Stimulated activated CD8-positive, alpha-beta memory T cell treated with anti-CD3 and anti-CD28 coated beads, Interleukin-12 subunit alpha, Interleukin-12 subunit beta, amount 100 ng/mL, for 1 hour (primary cell): ENCODE measurements at regions not wholly inside any gene's neighbourhood (a gene's known extent, or its start where the extent isn't known, plus 50 kb on each side); places are given as distances from the start of the nearest gene placed in this dataset.

Experiments used
- DNase-seq: peaks from one replicate; pipeline ENCODE4 v3.0.0-alpha.2; 2020; ENCODE audit warnings: low read depth

- no peak for DNase-seq
Observed at GRCh38 chr3:168647582-168647981, 551.9 kb upstream of the GOLIM4 start.

GRCh38 chr3:168645180-168645579, 549.5 kb upstream of the GOLIM4 start:
- no peak for DNase-seq

GRCh38 chr3:168628549-168628948, 532.8 kb upstream of the GOLIM4 start:
- no peak for DNase-seq

GRCh38 chr3:168625477-168625876, 529.8 kb upstream of the GOLIM4 start:
- no peak for DNase-seq

- no peak for DNase-seq
Observed at GRCh38 chr3:168624892-168625448, 529.2 kb upstream of the GOLIM4 start.

DNA sequence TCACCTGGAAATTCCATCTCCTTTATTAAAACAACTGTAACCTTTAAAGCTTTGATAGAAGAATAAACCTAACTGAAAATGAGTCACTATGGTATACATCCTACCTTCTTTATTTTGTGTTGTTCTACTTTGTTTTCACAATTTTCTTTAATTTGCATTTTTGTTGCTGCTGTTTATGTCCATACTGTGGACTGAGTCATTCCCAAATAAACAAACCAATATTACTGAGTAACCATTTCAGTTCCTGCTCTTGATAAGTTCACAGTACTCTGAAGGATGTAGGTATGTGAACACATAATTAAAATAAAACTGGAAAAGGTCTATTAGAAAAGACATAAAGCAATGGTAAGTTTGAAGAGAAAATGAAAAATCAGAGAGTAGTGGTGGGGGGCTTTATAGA, 528.5 kb upstream of the GOLIM4 start:
- no peak for DNase-seq

DNA sequence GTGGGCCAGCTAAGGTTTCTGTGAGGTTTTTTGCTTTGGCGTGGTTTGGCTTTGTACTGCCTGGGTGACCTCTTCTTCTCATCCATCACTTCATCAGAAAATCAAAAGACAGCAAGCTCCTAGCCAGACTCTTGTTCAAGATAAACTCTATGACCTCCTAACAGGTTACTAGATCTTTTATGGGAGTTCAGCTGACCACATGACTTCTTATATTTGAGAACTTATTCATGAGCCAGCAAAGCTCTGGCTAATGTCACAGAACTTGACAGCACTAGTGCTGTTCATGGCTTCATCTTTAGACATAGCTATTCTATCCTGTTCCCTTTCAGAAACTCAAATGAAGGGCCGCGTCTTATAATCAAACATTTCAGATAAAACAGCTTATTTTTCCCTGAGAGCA, 527.1 kb upstream of the GOLIM4 start:
- no peak for DNase-seq

- no peak for DNase-seq
Observed at GRCh38 chr3:168620854-168621253, 525.1 kb upstream of the GOLIM4 start.

- no peak for DNase-seq
Observed at GRCh38 chr3:168618827-168619470, 523.2 kb upstream of the GOLIM4 start.

DNA sequence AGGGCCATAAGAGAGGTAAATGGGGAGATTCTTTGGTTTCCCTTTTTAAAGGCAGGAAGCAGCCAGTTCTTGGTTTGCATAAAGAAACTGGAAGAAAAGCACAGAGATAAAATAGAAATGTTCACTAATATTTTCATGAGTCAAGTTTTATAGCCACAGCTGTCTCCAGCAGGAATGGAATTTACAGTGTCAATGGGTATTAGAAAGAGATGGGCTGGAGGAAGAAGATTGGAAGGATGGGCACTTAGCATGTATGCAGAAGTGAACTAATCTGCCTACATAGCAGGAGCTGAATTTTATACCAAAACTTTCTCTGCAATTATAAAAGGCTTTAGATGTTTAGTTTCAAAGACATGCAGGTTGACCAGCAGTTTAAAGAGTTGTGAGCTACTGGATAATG, 521.9 kb upstream of the GOLIM4 start:
- no peak for DNase-seq

DNA sequence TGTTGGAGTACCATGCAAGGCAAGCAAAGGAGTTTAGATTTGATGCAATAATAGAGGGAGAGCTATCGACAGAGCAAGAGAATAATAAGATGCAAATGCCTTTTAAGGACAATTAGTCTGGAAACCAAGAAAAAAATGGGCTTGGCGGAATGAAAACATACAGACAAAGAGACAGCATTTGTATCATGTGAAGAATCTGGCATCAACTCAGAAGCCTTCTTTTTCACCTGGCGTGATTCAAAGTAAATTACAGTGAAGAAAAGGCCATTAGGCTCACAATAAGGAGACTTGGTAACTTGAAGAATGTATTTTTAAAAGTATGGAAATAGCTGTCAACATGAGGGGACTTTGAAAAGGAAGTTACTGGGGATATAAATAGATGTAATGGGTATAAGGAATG, 521.2 kb upstream of the GOLIM4 start:
- no peak for DNase-seq

DNA sequence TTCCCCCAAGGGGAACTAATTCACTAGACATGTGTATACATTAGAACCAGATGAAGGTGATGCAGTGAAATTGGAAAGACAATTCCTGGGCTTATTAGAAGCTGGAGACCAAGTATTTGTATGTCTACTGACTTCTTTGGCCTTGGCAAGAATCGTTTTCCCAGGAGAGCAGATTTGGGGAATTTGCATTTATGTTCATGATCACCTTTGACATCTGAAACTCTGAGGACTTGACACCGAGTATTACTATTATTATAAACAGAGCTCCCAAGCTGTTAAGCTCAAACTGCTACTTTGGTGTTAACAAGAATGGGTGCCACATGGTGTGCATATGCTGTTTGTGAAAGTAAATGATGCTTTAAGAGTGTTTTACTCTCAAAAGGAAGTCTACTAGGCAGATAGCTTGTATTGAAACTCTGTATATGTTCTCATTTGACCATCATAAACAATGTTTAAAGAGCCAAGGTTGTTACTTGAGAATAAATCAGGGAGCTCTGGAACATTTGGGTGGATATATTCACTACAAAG, 519.8 kb upstream of the GOLIM4 start:
- no peak for DNase-seq

DNA sequence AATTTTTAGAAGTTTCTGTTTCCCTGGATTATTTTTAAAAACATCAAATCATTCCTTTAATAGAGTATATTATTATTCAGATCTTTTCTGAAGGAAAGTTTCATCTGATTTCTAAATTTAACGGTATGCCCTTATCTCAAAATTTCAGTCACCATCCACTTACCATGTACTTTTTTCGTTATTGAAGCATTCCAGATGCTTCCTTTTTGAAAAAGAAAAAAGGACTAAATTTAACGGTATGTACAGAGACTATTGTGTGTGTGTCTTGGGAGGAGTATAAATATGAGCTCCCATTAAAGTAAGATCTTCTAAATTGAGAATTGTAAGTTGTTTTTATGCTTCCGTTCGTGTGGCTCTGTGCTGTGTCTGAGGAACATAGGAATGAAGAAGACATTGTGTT, 517.4 kb upstream of the GOLIM4 start:
- no peak for DNase-seq

DNA sequence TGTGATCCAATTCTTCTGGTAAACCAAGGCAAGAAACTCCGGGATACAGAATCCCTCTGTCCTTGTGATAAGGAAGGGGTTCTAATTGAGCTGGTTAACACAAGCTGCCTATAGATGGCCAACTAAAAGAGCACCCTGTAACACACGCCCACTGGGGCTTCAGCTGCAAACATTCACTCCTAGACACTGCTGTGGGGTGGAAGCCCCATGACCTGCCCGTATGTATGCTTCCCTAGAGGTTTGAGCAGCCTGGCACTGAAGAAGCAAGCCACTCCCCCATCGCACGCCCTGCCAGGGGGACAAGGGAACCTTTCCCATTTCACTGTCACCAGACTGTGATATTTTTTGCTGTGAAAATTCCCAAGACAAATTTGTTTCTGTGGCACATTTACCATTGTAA, 516.9 kb upstream of the GOLIM4 start:
- no peak for DNase-seq

- DNase-seq, result no peak
Observed at GRCh38 chr3:168611826-168612225, 516.1 kb upstream of the GOLIM4 start.

DNA sequence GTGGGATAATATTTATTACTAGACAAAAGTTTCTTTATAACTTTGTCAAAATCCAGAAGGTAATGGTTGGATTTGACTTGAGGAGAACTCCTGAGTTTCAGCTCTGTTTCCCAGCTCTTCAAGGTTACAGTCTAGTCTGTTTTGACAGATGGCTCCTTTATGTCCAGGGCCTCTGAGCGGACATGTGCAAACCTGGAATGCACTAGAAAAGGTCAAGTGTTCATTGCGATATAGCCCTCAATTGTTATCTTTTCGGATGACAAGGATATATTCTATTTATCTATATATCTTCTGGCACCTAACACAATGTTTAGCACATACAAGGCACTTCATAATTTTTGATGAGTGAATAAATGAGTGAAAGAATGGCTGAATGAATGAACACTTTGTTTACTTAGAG, 513.2 kb upstream of the GOLIM4 start:
- DNase-seq, result no peak

DNA sequence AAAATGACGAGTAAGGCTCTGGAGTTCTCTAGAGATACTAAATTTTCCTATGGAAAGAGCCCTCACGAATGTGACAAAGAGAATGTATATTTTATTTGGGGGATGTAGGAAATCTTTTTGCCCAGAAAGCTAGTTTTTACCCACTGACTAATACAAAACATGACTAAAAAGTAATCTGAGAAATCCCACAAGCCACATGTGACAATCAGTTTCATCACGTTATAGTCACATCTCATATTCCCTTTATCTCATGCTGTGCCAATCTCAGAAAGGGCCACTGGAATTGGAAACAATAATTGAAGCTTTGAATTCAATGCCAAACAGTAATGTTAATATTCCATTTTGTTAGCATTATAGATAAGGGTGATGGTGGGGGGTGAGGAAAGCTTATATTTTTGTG, 509.0 kb upstream of the GOLIM4 start:
- DNase-seq, result no peak

- no peak for DNase-seq
Observed at GRCh38 chr3:168598250-168598649, 502.5 kb upstream of the GOLIM4 start.

DNA sequence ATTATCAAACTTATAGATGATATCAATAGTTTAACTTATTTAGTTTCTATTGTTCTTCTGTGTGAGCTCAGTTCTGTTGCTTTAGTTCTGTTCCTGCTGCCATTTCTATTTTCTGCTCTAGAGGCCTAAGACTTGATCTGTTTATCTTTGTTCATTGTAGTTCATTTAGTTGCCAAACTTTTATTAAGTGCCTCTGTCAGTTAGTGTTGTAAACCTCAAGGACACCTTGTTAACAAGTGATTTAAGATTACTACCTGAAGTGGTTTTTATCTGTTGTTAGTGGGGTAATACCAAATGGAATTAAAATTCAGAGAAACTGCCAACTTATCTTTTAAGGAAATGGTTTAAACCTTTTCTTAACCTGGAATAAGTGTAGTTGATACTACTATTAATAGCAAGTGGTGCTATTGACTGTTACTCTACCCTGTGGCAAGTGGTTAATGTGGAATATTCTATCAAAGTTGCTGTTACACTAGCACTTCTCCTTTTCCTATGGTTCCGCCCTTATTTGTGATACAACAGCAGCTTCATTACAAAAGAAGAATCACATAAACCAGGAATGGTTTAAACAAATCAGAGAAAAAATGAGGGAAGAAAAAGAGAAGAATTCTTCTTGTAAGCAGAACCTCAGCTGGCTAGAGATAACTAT, 500.6 kb upstream of the GOLIM4 start:
- no peak for DNase-seq

DNA sequence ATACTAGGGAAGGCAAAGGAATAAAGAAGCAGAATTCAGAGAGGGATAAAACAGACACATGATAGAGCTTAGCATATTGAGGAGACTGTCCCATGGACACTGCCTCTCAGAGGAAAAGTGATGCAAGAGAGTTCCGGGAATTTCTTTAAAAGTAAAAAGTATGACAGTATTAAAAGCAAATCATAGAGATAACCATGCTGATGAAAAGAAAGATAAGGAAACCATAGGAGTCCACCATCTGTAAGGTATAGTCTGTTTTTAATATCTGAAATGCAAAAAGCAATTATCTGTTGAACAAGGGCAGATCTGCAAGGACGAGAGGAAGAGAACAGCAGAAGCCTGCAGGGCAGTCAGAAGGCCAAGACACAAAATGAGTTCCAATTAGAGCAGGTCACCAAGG, 495.9 kb upstream of the GOLIM4 start:
- no peak for DNase-seq

DNA sequence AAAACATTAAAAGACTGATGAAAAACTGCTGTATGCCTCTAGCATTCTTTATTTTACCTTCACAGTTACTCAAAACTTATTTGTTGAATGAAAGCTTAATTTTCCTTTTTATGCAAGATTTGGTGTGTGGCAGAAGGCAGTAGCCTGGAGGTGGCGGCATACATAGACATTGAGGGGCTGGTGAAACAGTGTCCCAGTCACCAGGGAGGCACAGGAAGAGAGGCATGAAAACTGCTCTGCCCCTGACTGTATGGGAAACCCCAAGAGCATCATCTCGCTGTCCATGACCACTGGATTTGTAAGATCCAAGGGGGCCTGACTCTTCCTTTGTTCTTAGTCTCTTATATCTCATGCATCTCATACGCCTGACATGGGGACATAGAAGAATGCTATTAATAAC, 493.7 kb upstream of the GOLIM4 start:
- DNase-seq, result no peak

DNA sequence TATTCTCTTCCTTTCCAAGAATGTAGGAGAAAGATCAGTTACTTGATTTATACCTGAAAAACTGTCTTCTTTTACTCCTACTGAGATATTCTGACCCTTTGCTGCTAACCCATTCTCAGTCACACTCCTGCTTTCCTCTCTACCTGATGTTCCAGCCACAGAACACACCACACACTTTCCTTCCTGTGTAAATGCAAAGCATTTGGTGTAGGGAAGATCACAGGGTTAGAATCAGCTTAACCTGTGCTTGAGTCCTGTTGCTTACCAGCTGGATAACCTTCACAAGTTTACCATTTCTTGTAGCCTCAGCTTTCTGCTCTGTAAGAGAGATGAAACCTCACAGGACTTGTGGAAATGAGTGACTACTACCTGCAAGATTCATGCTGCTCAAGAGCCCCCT, 489.8 kb upstream of the GOLIM4 start:
- no peak for DNase-seq

DNA sequence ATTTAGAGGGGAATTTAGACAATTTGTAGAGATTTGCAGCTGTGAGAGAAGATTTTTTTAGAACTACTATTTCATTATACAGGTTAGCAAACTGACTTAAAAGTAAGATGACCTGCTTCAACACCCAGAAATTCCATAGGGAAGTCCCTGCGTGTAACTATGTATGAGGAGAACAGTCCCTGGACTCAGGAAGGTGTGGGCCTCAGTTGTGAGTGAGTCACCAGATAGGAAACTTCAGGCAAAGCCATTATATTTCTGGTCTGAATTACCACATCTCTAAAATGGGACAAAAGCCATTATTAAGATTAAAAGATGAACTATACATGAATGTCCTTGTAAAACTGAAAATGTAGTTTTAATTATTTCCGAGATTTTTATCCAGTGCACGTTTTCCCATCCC, 488.3 kb upstream of the GOLIM4 start:
- DNase-seq, result no peak

DNA sequence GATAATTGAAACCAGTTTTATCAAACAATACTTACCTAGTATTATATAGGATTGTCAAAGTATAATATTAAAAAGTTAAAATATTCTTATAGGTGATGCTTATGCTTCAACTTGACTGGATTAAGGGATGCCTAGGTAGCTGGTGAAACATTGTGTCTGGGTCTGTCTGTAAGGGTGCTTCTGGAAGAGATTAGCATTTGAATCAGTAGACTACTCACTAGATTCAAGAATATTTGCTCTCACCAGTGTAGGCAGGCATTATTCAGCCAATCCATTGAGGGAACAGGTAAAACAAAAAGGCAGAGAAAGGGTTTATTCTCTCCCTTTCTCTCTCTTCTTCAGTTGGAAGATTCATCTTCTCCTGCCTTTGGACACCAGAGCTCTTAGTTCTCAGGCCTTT, 486.8 kb upstream of the GOLIM4 start:
- DNase-seq, result no peak
